Hepatocyte (in vitro differentiated cells): ENCODE measurements at regions not wholly inside any gene's neighbourhood (a gene's known extent, or its start where the extent isn't known, plus 50 kb on each side); places are given as distances from the start of the nearest gene placed in this dataset.
"Not testable (repeated sequence)": the region's sequence is repeated elsewhere in the genome, so short reads cannot be mapped to it uniquely, and the experiment has no call there.

Experiments used
- DNase-seq: peaks from one replicate; pipeline ENCODE4 v3.0.0-alpha.2; 2016; ENCODE audit warnings: low spot score
- H2AFZ ChIP-seq: fragments of 200-600 bp; sonication (generic); 2 replicates; pipeline ENCODE4 v1.6.0; 2016; ENCODE audit warnings: antibody characterized with exemption, mild to moderate bottlenecking
- H3K27ac ChIP-seq: fragments of 200-600 bp; sonication (generic); 2 replicates; pipeline ENCODE4 v1.5.1; 2016; ENCODE audit warnings: mild to moderate bottlenecking
- H3K27me3 ChIP-seq: fragments of 200-600 bp; sonication (generic); 2 replicates; pipeline ENCODE4 v1.6.1; 2016
- H3K36me3 ChIP-seq: fragments of 200-600 bp; sonication (generic); replicated peaks from 2 replicates; pipeline ENCODE4 v1.5.1; 2016; ENCODE audit warnings: low read depth; ENCODE audit not compliant: insufficient read depth
- H3K4me1 ChIP-seq: fragments of 200-600 bp; sonication (generic); 2 replicates; pipeline ENCODE4 v1.5.1; 2016; ENCODE audit warnings: mild to moderate bottlenecking, moderate library complexity; ENCODE audit not compliant: insufficient read depth
- H3K4me2 ChIP-seq: fragments of 200-600 bp; sonication (generic); 2 replicates; pipeline ENCODE4 v1.6.0; 2016
- H3K4me3 ChIP-seq: fragments of 200-600 bp; sonication (generic); 2 replicates; pipeline ENCODE4 v1.5.1; 2016; ENCODE audit warnings: mild to moderate bottlenecking
- H3K79me2 ChIP-seq: fragments of 200-600 bp; sonication (generic); 2 replicates; pipeline ENCODE4 v1.6.0; 2017; ENCODE audit warnings: mild to moderate bottlenecking
- H3K9me2 ChIP-seq: fragments of 200-600 bp; sonication (generic); replicated peaks from 2 replicates; pipeline ENCODE4 v1.6.0; 2017; ENCODE audit warnings: mild to moderate bottlenecking; ENCODE audit not compliant: insufficient read depth
- H3K9me3 ChIP-seq: fragments of 200-600 bp; sonication (generic); 2 replicates; pipeline ENCODE4 v1.5.1; 2016; ENCODE audit warnings: low read depth, mild to moderate bottlenecking
- H4K20me1 ChIP-seq: fragments of 200-600 bp; sonication (generic); 2 replicates; pipeline ENCODE4 v1.6.0; 2016; ENCODE audit warnings: mild to moderate bottlenecking; ENCODE audit not compliant: insufficient read depth, poor library complexity, severe bottlenecking
- CTCF ChIP-seq: fragments of 200-600 bp; sonication (generic); IDR thresholded peaks from 2 replicates; pipeline ENCODE4 v1.5.1; 2016; ENCODE audit warnings: antibody characterized with exemption, mild to moderate bottlenecking; ENCODE audit not compliant: poor library complexity
- EZH2 ChIP-seq: fragments of 200-600 bp; sonication (generic); IDR thresholded peaks from 2 replicates; pipeline ENCODE4 v1.6.1; 2016; ENCODE audit warnings: antibody characterized with exemption, mild to moderate bottlenecking, borderline replicate concordance
- EZH2phosphoT487 ChIP-seq: fragments of 200-600 bp; sonication (generic); IDR thresholded peaks from one replicate; pipeline ENCODE4 v1.6.1; 2018; ENCODE audit warnings: antibody characterized with exemption, mild to moderate bottlenecking, low read depth, moderate library complexity; ENCODE audit not compliant: unreplicated experiment, severe bottlenecking
- WGBS: methylation state at CpG from one replicate; pipeline ENCODE4 v1.1.6; 2016; ENCODE audit warnings: low lambda C conversion rate; ENCODE audit errors: missing lambda C conversion rate; 5-methylcytosine and 5-hydroxymethylcytosine counted together

- H3K27ac ChIP-seq, result no peak overlapping the region
- no peaks in the 10 kb centered on the region for H3K9me2 ChIP-seq
- H2AFZ ChIP-seq, result no peak overlapping the region
- no peaks in the 10 kb centered on the region for H3K36me3 ChIP-seq
- no peaks in the 10 kb centered on the region for H3K79me2 ChIP-seq
- no peak overlapping the region for H3K4me3 ChIP-seq
- H3K27me3 ChIP-seq, result no peaks in the 10 kb centered on the region
- WGBS, result no CpG with 5 or more reads among the region's 10 CpGs
- no peak for DNase-seq
- H3K9me3 ChIP-seq, result no peaks in the 10 kb centered on the region
- no peaks in the 10 kb centered on the region for H4K20me1 ChIP-seq
- H3K4me2 ChIP-seq, result no peak overlapping the region
- TF ChIP-seq EZH2 (no peak), EZH2phosphoT487 (no peak), CTCF (no peak)
- H3K4me1 ChIP-seq, result no peaks in the 10 kb centered on the region
Measured at GRCh38 chrY:12309212-12309611, 391.8 kb upstream of the USP9Y start.

GRCh38 chrY:12310832-12311231 lies 390.2 kb upstream of the USP9Y start:
- Histone ChIP-seq H3K36me3 (no peaks in the 10 kb centered on the region), H3K79me2 (no peaks in the 10 kb centered on the region), H2AFZ (no peak overlapping the region), H3K4me3 (no peak overlapping the region), H3K27me3 (no peaks in the 10 kb centered on the region), H3K27ac (no peak overlapping the region), H3K9me2 (no peaks in the 10 kb centered on the region), H3K4me1 (no peaks in the 10 kb centered on the region), H3K4me2 (no peak overlapping the region), H4K20me1 (no peaks in the 10 kb centered on the region), H3K9me3 (no peaks in the 10 kb centered on the region)
- TF ChIP-seq CTCF, result no peak
- no peak for TF ChIP-seq EZH2
- TF ChIP-seq EZH2phosphoT487, result no peak
- DNase-seq, result no peak
- no CpG with 5 or more reads among the region's 5 CpGs for WGBS

- TF ChIP-seq CTCF (no peak), EZH2phosphoT487 (no peak), EZH2 (no peak)
- no peak overlapping the region for H2AFZ ChIP-seq
- no peaks in the 10 kb centered on the region for H3K27me3 ChIP-seq
- H3K79me2 ChIP-seq, result no peaks in the 10 kb centered on the region
- H3K36me3 ChIP-seq, result no peaks in the 10 kb centered on the region
- no peak for DNase-seq
- H3K27ac ChIP-seq, result no peak overlapping the region
- H3K9me3 ChIP-seq, result no peaks in the 10 kb centered on the region
- H4K20me1 ChIP-seq, result no peaks in the 10 kb centered on the region
- no peaks in the 10 kb centered on the region for H3K9me2 ChIP-seq
- H3K4me1 ChIP-seq, result no peaks in the 10 kb centered on the region
- no CpG with 5 or more reads among the region's 7 CpGs for WGBS
- H3K4me3 ChIP-seq, result no peak overlapping the region
- H3K4me2 ChIP-seq, result no peak overlapping the region
Measured at GRCh38 chrY:12327751-12328150, 373.3 kb upstream of the USP9Y start.

GRCh38 chrY:12331917-12332316 lies 369.1 kb upstream of the USP9Y start:
- H3K4me1 ChIP-seq, H3K27me3 ChIP-seq, H3K4me2 ChIP-seq, H4K20me1 ChIP-seq, H3K9me2 ChIP-seq, H3K36me3 ChIP-seq, H3K9me3 ChIP-seq, H3K79me2 ChIP-seq, DNase-seq, H3K4me3 ChIP-seq, H2AFZ ChIP-seq, H3K27ac ChIP-seq: not testable (repeated sequence)
- WGBS, result no CpG with 5 or more reads among the region's 10 CpGs
